Natural killer cell treated with Interleukin-12 subunit alpha and Interleukin-12 subunit beta and Interleukin-15 and Interleukin-18, amount 100 ng/mL, for 72 hours (primary cell): ENCODE measurements at regions not wholly inside any gene's neighbourhood (a gene's known extent, or its start where the extent isn't known, plus 50 kb on each side); places are given as distances from the start of the nearest gene placed in this dataset.

Source experiments
- ATAC-seq, 2 donors: fragments of 150-1000 bp; cut with Tn5 transposase in 1 of 2; sonication (Bioruptor Pico), chemical (Tn5 transposase) in 1 of 2; 2 replicates each; pipeline ENCODE4 v1.10.0; 2021
- DNase-seq: peaks from one replicate; pipeline ENCODE4 v3.0.0; 2022; ENCODE audit warnings: low spot score
- H3K27ac Mint-ChIP-seq, 2 donors: 1 replicate in 1 of 2; 2 replicates in 1 of 2; pipeline ENCODE4 v1.8.0; 2022; ENCODE audit warnings: mixed read lengths in 2 of 2, mild to moderate bottlenecking in 1 of 2, moderate library complexity in 1 of 2
- H3K27me3 Mint-ChIP-seq, 2 donors: 1 replicate in 1 of 2; 2 replicates in 1 of 2; pipeline ENCODE4 v1.8.0; 2022; ENCODE audit warnings: mixed read lengths in 2 of 2
- H3K36me3 Mint-ChIP-seq: one replicate; pipeline ENCODE4 v1.8.0; 2022; ENCODE audit warnings: mixed read lengths
- H3K4me1 Mint-ChIP-seq, 2 donors: 1 replicate in 1 of 2; 2 replicates in 1 of 2; pipeline ENCODE4 v1.8.0; 2022; ENCODE audit warnings: low read depth in 2 of 2, mixed read lengths in 2 of 2, mild to moderate bottlenecking in 1 of 2
- H3K4me3 Mint-ChIP-seq: one replicate; pipeline ENCODE4 v1.8.0; 2022; ENCODE audit warnings: mixed read lengths
- H3K9me3 Mint-ChIP-seq: 2 replicates; pipeline ENCODE4 v1.8.0; 2022; ENCODE audit warnings: mixed read lengths

GRCh38 chr5:165137701-165138100 is 1632.3 kb downstream of the MAT2B start:
- ATAC-seq (no peak), DNase-seq (no peak)
- Mint-ChIP-seq H3K36me3 (no peaks in the 10 kb centered on the region), H3K4me1 (no peaks in the 10 kb centered on the region), H3K4me3 (no peak overlapping the region), H3K27ac (no peak overlapping the region), H3K27me3 (no peaks in the 10 kb centered on the region), H3K9me3 (peaks cover 17% of the 10 kb centered on the region)

DNA sequence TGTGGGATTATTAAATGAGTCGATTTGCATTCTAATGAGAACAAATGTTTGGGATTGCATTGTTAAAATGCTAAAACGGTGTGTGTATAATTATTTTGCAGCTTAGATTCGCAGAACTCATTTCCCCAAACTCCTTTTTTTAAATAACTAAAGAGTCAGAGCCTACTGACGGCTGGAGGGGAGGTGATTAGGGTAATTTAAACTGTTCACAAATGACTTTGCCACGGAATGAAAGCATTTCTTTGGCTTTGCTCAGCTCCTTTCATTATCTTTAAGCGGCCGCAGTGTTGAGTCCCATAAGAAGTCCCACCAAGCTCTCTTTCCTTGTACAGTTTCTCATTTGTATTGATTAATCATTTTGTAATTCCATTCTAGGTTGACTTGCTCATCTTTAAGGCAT is 1632.8 kb downstream of the MAT2B start:
- Mint-ChIP-seq H3K36me3 (no peaks in the 10 kb centered on the region), H3K4me3 (no peak overlapping the region), H3K9me3 (peaks cover 18% of the 10 kb centered on the region), H3K4me1 (no peaks in the 10 kb centered on the region), H3K27me3 (no peaks in the 10 kb centered on the region), H3K27ac (no peak overlapping the region)
- no peak for DNase-seq
- ATAC-seq: no peak

GRCh38 chr5:165139262-165139661 is 1633.8 kb downstream of the MAT2B start:
- no peak for ATAC-seq
- Mint-ChIP-seq H3K36me3 (no peaks in the 10 kb centered on the region), H3K27ac (no peak overlapping the region), H3K9me3 (peaks cover 14% of the 10 kb centered on the region), H3K4me3 (no peak overlapping the region), H3K27me3 (no peaks in the 10 kb centered on the region), H3K4me1 (no peaks in the 10 kb centered on the region)
- DNase-seq: no peak

- Mint-ChIP-seq H3K27ac (no peak overlapping the region), H3K9me3 (peaks cover 14% of the 10 kb centered on the region), H3K4me3 (no peak overlapping the region), H3K27me3 (no peaks in the 10 kb centered on the region), H3K36me3 (no peaks in the 10 kb centered on the region), H3K4me1 (no peaks in the 10 kb centered on the region)
- no peak for DNase-seq
- ATAC-seq: no peak
These were observed 1634.3 kb downstream of the MAT2B start for GRCh38 chr5:165139721-165140120.

- no peaks in the 10 kb centered on the region for H3K4me1 Mint-ChIP-seq
- H3K4me3 Mint-ChIP-seq: no peak overlapping the region
- no peak for ATAC-seq
- no peak overlapping the region for H3K27ac Mint-ChIP-seq
- peaks cover 11% of the 10 kb centered on the region for H3K9me3 Mint-ChIP-seq
- no peak for DNase-seq
- no peaks in the 10 kb centered on the region for H3K27me3 Mint-ChIP-seq
- H3K36me3 Mint-ChIP-seq: peaks cover 5% of the 10 kb centered on the region
These were observed 1638.3 kb downstream of the MAT2B start for GRCh38 chr5:165143741-165144140.

DNA sequence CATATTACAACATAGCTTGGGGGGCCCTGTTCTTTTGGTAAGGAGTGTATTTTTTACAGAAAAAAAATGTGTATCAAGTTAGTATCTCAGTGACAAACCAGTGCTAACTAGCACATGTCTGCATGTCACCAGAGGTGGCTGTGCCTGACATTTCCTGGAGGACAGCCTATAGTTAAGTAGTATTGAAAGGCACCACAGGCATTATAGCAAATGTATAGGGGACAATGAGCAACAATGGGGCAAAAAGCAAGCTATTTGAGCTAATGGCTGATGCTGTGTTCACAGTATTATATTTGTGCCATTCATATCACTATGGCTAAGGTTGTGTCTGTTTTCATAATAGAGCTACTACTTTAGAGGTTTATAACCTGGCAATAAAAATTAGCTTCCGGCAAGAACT is 1644.0 kb downstream of the MAT2B start:
- Mint-ChIP-seq H3K9me3 (peaks cover 9% of the 10 kb centered on the region), H3K27me3 (no peaks in the 10 kb centered on the region), H3K4me3 (no peak overlapping the region), H3K36me3 (peaks cover 10% of the 10 kb centered on the region), H3K4me1 (no peaks in the 10 kb centered on the region), H3K27ac (no peak overlapping the region)
- ATAC-seq (no peak), DNase-seq (no peak)

GRCh38 chr5:165152058-165152457 is 1646.6 kb downstream of the MAT2B start:
- no peak overlapping the region for H3K4me3 Mint-ChIP-seq
- DNase-seq (no peak), ATAC-seq (no peak)
- H3K4me1 Mint-ChIP-seq: no peaks in the 10 kb centered on the region
- H3K9me3 Mint-ChIP-seq: peaks cover 5% of the 10 kb centered on the region
- H3K27me3 Mint-ChIP-seq: no peaks in the 10 kb centered on the region
- peaks cover 10% of the 10 kb centered on the region for H3K36me3 Mint-ChIP-seq
- no peak overlapping the region for H3K27ac Mint-ChIP-seq

DNA sequence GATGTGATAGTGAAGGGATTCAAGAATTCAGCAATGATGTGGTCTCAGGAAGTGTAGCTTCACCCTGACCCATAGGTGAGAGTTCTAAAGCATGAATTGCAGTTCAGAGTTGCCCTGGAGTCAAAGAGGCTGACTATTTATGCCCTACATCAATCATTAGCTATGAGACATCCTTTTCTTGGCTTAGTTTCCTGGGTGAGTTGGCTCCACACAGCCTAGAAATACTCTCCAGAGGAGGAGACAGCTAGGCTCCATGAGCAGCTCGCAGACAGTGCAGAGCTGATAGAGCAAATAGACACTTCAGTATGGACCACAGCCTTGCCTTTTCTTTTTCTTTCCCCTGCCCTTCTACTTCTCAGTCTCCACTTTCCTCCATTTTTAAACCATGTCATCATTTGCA is 1651.8 kb downstream of the MAT2B start:
- Mint-ChIP-seq H3K27me3 (no peaks in the 10 kb centered on the region), H3K36me3 (peaks cover 5% of the 10 kb centered on the region), H3K4me1 (no peaks in the 10 kb centered on the region), H3K4me3 (no peak overlapping the region), H3K27ac (no peak overlapping the region), H3K9me3 (peaks cover 12% of the 10 kb centered on the region)
- DNase-seq: no peak
- ATAC-seq: no peak

GRCh38 chr5:165161204-165161603 is 1655.8 kb downstream of the MAT2B start:
- no peak for ATAC-seq
- Mint-ChIP-seq H3K4me3 (no peak overlapping the region), H3K4me1 (no peaks in the 10 kb centered on the region), H3K9me3 (peaks cover 15% of the 10 kb centered on the region), H3K36me3 (no peaks in the 10 kb centered on the region), H3K27ac (no peak overlapping the region), H3K27me3 (no peaks in the 10 kb centered on the region)
- no peak for DNase-seq

- Mint-ChIP-seq H3K9me3 (peaks cover 12% of the 10 kb centered on the region), H3K27ac (no peak overlapping the region), H3K4me1 (no peaks in the 10 kb centered on the region), H3K27me3 (no peaks in the 10 kb centered on the region), H3K4me3 (no peak overlapping the region), H3K36me3 (no peaks in the 10 kb centered on the region)
- DNase-seq (no peak), ATAC-seq (no peak)
These were observed 1658.4 kb downstream of the MAT2B start for GRCh38 chr5:165163861-165164260.

- Mint-ChIP-seq H3K27ac (no peak overlapping the region), H3K27me3 (no peaks in the 10 kb centered on the region), H3K36me3 (no peaks in the 10 kb centered on the region), H3K9me3 (peaks cover 15% of the 10 kb centered on the region), H3K4me1 (no peaks in the 10 kb centered on the region), H3K4me3 (no peak overlapping the region)
- no peak for ATAC-seq
- no peak for DNase-seq
These were observed 1668.2 kb downstream of the MAT2B start for GRCh38 chr5:165173651-165174050.

- H3K36me3 Mint-ChIP-seq: no peaks in the 10 kb centered on the region
- H3K27ac Mint-ChIP-seq: no peak overlapping the region
- no peak for ATAC-seq
- H3K27me3 Mint-ChIP-seq: no peaks in the 10 kb centered on the region
- no peak for DNase-seq
- H3K4me1 Mint-ChIP-seq: no peaks in the 10 kb centered on the region
- H3K4me3 Mint-ChIP-seq: no peak overlapping the region
- H3K9me3 Mint-ChIP-seq: peaks cover 10% of the 10 kb centered on the region
These were observed 1669.6 kb downstream of the MAT2B start for GRCh38 chr5:165175041-165175440.

DNA sequence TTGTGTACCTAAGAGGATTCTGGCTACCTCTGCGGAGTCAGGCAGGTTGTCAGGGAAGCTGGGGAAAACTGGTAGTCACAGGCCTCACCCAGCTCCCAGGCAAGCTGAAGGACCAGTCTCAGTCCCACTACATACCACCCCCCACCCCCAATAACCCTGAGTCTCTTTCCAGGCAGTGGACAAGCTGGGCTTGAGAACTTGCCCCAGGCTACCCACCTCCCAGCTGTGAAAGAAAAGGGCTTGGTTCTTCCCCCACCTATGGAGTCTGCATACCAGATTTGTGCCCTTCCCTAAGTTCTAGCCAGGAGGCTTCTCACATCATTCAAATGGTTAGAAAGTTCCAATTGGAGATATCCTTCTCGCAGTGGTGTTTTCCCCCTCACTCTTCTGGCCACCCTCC is 1678.8 kb downstream of the MAT2B start:
- no peaks in the 10 kb centered on the region for H3K36me3 Mint-ChIP-seq
- no peaks in the 10 kb centered on the region for H3K4me1 Mint-ChIP-seq
- no peak for ATAC-seq
- no peak for DNase-seq
- H3K9me3 Mint-ChIP-seq: peaks cover 16% of the 10 kb centered on the region
- no peak overlapping the region for H3K4me3 Mint-ChIP-seq
- H3K27ac Mint-ChIP-seq: no peak overlapping the region
- H3K27me3 Mint-ChIP-seq: no peaks in the 10 kb centered on the region

DNA sequence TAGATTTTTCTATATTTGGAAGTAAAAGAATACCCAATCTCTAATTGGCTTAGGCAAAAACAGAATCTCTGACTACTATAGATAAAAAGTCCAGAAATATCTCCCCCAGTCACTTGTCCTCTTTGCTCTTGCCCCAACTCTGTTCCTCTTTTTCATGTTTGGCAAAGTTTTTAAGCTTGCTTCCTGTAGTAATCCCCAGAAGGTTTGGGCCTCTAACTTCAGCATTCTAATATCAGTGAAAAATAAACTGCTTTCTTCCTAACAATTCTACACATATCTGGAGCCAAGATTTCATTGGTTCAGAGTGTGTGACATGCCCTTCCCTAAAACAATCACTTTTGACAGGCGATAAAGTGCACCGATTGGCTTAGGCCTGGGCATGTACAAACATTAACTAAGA is 1680.3 kb downstream of the MAT2B start:
- Mint-ChIP-seq H3K4me1 (no peaks in the 10 kb centered on the region), H3K27ac (no peak overlapping the region), H3K9me3 (peaks cover 16% of the 10 kb centered on the region), H3K27me3 (no peaks in the 10 kb centered on the region), H3K36me3 (no peaks in the 10 kb centered on the region), H3K4me3 (no peak overlapping the region)
- no peak for DNase-seq
- no peak for ATAC-seq

DNA sequence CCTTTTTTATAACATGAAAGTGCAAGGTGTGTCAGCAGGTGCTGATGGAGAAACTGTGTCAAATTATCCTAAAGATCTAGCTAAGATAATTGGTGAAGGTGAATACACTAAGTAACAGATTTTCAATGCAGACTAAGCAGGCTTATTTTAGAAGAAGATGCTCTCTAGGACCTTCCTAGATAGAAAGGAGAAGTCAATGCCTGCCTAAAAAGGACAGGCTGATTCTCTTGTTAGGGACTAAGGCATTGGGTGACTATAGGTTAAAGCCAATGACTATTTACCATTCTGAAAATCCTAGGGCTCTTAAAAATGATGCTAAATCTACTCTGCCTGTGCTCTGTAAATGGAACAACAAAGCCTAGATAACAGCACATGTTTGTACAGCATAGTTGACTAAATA is 1682.4 kb downstream of the MAT2B start:
- no peaks in the 10 kb centered on the region for H3K27me3 Mint-ChIP-seq
- H3K9me3 Mint-ChIP-seq: peaks cover 16% of the 10 kb centered on the region
- H3K27ac Mint-ChIP-seq: no peak overlapping the region
- H3K36me3 Mint-ChIP-seq: no peaks in the 10 kb centered on the region
- DNase-seq (no peak), ATAC-seq (no peak)
- H3K4me1 Mint-ChIP-seq: no peaks in the 10 kb centered on the region
- H3K4me3 Mint-ChIP-seq: no peak overlapping the region
